Omental fat pad (tissue), 3 donors: ENCODE measurements at regions not wholly inside any gene's neighbourhood (a gene's known extent, or its start where the extent isn't known, plus 50 kb on each side); places are given as distances from the start of the nearest gene placed in this dataset.
A peak's percentile ranks its signal among the peaks of the same experiment; 100 is the strongest.

Experiments
- ATAC-seq: fragments of 150-250 bp; one replicate; pipeline ENCODE4 v1.9.1; 2016; ENCODE audit warnings: mild to moderate bottlenecking, moderate library complexity; ENCODE audit not compliant: low FRiP score
- DNase-seq: peaks from one replicate; pipeline ENCODE4 v3.0.0-alpha.2; 2019; ENCODE audit warnings: low spot score
- TF ChIP-seq, protein P1 (sequence below), 3 donors: fragments of 450-650 bp; IDR thresholded peaks; one replicate each; pipeline ENCODE4 v1.5.1; 2016 to 2017; ENCODE audit warnings: antibody characterized with exemption in 3 of 3, mild to moderate bottlenecking in 3 of 3, moderate library complexity in 2 of 3

GRCh38 chr12:4169531-4169930 lies 104.0 kb upstream of the CCND2 start:
- ATAC-seq (no peak), DNase-seq (no peak)
- TF ChIP-seq, protein P1, sequence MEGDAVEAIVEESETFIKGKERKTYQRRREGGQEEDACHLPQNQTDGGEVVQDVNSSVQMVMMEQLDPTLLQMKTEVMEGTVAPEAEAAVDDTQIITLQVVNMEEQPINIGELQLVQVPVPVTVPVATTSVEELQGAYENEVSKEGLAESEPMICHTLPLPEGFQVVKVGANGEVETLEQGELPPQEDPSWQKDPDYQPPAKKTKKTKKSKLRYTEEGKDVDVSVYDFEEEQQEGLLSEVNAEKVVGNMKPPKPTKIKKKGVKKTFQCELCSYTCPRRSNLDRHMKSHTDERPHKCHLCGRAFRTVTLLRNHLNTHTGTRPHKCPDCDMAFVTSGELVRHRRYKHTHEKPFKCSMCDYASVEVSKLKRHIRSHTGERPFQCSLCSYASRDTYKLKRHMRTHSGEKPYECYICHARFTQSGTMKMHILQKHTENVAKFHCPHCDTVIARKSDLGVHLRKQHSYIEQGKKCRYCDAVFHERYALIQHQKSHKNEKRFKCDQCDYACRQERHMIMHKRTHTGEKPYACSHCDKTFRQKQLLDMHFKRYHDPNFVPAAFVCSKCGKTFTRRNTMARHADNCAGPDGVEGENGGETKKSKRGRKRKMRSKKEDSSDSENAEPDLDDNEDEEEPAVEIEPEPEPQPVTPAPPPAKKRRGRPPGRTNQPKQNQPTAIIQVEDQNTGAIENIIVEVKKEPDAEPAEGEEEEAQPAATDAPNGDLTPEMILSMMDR (IDR thresholded peaks at IDR 0.05) = no peak

DNA sequence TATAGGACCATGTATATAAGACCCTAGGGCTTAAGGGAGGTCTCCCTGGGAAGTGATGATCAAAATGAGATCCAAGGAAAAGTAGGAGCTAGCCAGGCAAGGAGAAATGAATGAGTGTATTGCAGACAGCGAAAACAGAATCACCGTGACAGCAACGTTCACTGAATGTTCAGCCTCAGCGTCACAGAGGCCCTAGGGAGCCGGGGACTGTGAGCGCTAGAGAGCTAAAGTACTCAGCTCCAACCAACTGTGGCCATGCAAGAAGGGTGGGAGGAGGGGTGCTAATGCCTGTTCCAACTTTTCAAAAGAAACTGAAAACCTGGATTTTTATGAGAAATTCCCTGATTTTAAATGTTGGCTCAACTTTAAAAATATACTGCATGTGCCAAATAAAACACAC lies 105.5 kb upstream of the CCND2 start:
- ATAC-seq (no peak), DNase-seq (no peak)
- TF ChIP-seq, protein P1 (IDR thresholded peaks at IDR 0.05) = no peak

- TF ChIP-seq, protein P1 (IDR thresholded peaks at IDR 0.05) = no peak
- DNase-seq (no peak), ATAC-seq (peak; percentile 93)
These were observed 108.7 kb upstream of the CCND2 start for GRCh38 chr12:4164559-4165558.

GRCh38 chr12:4164188-4164558 lies 109.4 kb upstream of the CCND2 start:
- DNase-seq = no peak
- no peak for ATAC-seq
- TF ChIP-seq, protein P1 (IDR thresholded peaks at IDR 0.05) = no peak

- no peak for ATAC-seq
- TF ChIP-seq, protein P1 (IDR thresholded peaks at IDR 0.05) = no peak
- no peak for DNase-seq
These were observed 111.8 kb upstream of the CCND2 start for GRCh38 chr12:4161718-4162117.

DNA sequence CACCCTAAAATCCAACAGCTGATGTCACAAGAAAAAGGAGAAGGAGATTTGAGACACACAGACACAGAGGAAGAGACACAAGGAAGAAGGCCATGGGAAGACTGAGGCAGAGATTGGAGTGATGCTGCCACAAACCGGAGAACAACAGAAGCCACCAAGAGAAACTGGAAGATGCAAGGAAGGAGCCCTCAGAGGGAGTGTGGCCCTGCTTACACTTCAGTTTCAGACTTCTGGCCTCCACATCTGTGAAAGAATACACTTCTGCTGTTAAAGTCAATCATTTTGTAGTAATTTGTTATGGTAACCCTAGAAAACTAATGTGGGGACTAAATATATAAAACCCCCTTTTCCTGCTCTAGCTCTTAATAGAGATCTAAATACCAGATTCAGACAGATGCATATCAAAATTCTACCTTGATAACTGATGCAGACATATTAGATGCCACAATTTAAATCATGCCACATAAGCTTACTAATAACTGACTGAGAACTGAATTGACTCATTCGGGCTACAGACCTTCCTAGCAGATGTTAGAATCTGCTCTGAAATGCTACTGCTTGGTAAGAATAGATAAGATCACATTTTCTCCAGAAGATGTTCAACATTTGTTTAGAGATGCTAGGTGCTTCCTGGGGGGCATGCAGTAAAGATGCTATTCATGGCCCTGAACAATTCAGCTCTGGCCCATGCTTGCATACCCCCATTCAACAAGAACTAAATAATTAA lies 113.1 kb upstream of the CCND2 start:
- ATAC-seq (no peak), DNase-seq (no peak)
- TF ChIP-seq, protein P1 (IDR thresholded peaks at IDR 0.05) = no peak
